NK-92 (cell line): ENCODE measurements at regions not wholly inside any gene's neighbourhood (a gene's known extent, or its start where the extent isn't known, plus 50 kb on each side); places are given as distances from the start of the nearest gene placed in this dataset.
"Not testable (repeated sequence)": the region's sequence is repeated elsewhere in the genome, so short reads cannot be mapped to it uniquely, and the experiment has no call there.

Experiments used
- DNase-seq: peaks from one replicate; lab custom pipeline; 2025; ENCODE audit not compliant: unreplicated experiment; lab: John Stamatoyannopoulos, UW

GRCh38 chr2:2902547-2903281 is 474.9 kb downstream of the EIPR1 start:
- DNase-seq = no peak

- no peak for DNase-seq
Measured at GRCh38 chr2:2901384-2902345, 476.0 kb downstream of the EIPR1 start.

DNA sequence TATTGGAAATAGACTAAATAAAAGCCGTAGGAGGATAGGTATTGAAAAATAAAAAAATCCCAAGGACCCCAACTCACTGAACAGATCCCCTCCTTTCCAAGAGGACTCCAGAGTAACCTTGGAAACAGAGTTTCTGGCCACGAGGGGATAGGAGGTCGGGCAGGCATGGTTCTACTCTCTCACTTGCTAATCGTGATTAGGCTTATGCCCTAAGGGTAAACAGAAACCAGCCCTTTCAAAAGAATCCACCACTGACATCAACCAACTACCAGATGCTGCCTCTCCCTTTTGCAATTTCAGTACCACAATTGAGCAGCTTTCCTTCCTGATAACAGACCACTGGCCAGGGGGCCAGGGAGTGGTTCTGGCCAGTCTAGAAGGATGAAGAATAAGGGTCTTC is 477.8 kb downstream of the EIPR1 start:
- DNase-seq = no peak

GRCh38 chr2:2898744-2899143 is 478.9 kb downstream of the EIPR1 start:
- DNase-seq = no peak

DNA sequence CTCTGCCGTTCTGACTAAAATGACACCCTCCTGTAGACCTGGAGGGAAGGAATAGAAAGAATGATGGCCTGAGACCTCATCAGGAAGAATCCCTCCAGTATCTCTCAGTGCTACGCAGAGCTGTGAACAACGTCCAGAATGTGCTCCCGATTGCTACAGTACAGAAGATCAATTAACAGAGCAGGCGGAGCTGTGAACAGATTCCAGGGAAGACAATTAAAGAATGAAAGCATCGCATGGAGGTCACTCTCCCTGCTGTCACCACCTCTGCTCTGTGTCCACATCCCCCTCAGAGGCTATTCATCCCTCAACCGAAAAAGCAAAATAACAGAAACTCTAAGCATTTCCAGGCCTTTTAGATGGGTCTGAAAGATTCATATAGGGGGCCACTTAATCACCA is 481.0 kb downstream of the EIPR1 start:
- no peak for DNase-seq

DNA sequence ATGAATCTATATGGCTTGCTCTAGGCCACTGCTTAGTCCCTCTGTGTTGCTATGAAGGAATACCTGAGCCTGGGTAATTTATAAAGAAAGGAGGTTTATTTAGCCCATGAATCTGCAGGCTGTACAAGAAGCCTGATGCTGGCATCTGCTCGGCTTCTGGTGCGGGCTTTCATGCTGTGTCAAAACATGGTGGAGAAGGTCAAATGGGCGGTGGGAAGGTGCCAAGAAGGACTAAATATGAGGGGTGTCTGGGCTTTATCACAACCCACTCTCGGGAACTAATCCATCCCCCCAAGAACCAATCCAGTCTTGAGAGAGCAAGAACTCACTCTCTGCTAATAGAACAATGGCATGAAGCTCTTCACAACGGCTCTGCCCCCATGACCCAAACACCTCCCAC is 481.6 kb downstream of the EIPR1 start:
- no peak for DNase-seq

DNA sequence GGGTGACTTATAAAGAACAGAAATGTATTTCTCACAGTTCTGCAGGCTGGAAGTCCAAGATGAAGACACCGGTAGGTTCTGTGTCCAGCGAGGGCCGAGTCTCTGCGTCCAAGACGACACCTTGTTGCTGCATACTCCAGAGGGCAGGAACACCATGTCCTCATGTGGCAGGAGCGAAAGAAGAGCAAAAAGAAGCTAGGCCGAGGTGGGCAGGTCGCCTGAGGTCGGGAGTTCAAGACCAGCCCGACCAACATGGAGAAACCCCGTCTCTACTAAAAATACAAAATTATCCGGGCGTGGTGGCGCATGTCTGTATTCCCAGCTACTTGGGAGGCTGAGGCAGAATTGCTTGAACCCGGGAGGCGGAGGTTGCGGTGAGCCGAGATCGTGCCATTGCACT is 483.6 kb downstream of the EIPR1 start:
- DNase-seq = not testable (repeated sequence)

DNA sequence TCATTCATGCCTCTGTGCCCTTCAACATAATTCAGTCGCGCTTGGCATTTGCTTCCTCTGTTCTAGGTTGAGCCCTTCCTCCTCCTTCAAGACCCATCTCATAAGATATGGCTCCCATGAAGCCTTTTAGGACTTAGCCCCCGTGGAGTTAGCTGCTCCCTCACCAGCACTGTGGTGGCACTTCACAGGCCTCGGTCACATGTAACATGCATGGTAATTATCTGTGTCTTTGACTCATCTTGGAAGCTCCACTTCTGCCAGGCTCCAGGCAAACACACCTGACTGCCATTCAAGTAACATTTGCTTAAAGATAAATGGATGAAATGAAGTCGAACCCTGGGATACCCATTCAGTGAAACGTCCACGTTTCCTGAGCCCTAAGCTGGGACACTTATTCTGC is 484.7 kb downstream of the EIPR1 start:
- no peak for DNase-seq

DNA sequence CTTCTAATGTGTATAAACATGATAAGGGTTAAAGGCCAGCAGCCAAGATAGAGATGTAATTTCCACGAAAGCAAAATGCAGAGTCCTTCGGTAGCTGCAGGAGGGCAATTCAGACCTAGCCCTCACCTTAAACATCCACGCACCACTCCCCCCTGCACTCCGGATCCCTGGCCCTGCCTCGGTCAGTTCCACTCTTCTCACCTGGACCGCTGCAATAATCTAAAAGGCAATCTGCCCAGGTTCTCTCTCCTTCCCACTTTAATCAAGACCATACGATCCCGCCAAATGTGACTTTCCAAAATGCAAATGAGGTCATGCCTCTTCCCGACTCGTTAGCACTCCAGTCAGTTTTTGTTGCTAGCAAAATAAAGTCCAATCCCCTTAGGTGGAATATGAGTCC is 485.2 kb downstream of the EIPR1 start:
- no peak for DNase-seq

- DNase-seq = no peak
Measured at GRCh38 chr2:2890901-2891300, 486.7 kb downstream of the EIPR1 start.

- no peak for DNase-seq
Measured at GRCh38 chr2:2890246-2890645, 487.4 kb downstream of the EIPR1 start.

GRCh38 chr2:2889646-2890045 is 488.0 kb downstream of the EIPR1 start:
- DNase-seq = no peak

DNA sequence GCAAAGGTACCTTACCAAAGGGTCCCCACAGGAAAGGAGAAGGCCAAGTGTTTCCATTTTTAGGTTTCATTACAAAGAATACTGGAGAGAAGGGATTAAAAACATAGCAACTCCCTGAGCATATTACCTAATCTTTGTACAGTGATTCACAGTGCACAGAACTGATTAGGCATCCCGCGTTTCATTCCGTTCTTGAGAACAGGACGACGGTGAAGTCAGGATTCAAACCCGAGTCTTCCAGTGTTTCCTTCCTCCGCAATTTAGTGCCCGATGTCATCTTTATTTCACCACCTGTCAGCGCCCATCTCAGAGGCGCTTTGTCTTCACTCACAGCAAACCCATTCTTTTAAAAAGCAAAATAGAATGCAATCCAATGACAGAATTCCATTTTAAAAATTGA is 488.5 kb downstream of the EIPR1 start:
- DNase-seq = no peak

DNA sequence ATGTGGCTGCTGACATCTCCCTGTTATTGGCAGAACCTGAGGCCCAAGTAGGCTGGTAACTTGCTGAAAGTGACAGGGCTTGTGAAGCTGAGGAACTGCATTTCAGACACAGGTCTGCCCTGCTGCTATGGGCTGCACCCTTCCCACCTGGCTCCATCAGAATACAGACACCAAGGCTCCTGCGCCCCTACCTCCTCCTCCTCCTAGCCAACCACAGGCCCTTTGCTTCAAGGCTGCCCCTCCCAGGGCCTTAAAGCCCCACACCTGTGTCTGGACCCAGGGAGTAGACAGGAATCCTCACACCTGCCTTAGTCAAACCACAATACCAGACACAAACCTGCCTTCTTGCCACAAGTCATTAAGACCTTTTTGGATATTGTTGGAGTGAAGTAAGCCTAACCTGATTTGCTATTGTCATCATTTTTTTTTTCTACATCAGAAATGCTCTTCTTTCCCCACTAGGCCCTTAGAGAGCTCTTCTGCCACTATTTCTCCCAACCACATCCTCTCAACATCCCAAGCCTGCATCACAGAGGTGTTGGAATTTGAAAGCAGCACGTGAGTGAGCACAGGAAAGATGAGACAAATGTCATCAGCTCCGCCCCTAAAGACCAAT is 489.7 kb downstream of the EIPR1 start:
- DNase-seq = no peak

GRCh38 chr2:2886922-2887321 is 490.7 kb downstream of the EIPR1 start:
- DNase-seq = no peak

DNA sequence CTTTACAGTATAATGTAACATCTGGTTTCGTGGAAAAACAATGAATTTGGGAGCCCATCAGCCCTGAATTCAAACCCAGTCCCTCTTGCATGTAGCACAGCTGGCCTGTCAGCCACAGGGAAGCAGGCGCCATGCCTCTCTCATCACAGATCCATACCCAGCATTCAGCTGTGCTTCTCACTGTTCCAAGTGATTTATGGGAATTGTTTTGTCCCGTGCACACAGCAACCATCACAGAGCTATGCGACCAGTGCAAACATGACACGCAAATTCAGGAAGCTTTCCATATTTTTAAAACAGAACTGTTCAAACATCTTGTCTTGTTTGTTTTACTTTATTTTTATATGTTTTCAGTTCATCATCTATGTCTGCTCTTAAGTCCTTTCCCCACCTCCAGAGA is 496.1 kb downstream of the EIPR1 start:
- DNase-seq = no peak

GRCh38 chr2:2880938-2881337 is 496.7 kb downstream of the EIPR1 start:
- DNase-seq = no peak

GRCh38 chr2:2879781-2880180 is 497.8 kb downstream of the EIPR1 start:
- DNase-seq = no peak

DNA sequence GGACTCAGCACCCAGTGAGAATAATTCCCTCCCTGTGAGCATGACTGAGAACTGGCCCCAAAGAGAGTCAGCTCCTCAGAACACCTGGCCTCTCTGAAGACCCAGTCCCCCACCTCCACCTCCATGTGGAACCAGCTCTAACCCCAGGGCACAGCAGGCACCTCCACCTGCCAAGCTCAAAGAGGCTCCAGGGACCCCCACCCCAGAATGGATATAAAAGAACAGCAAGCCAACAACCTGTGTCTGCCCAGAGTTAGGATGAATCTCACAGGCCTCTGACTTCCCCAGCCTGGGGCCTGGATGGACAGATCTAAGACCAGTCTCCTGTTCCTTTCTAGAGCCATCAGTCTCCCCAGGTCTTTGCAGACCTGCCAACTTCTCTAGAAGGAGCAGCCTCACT is 498.5 kb downstream of the EIPR1 start:
- no peak for DNase-seq

DNA sequence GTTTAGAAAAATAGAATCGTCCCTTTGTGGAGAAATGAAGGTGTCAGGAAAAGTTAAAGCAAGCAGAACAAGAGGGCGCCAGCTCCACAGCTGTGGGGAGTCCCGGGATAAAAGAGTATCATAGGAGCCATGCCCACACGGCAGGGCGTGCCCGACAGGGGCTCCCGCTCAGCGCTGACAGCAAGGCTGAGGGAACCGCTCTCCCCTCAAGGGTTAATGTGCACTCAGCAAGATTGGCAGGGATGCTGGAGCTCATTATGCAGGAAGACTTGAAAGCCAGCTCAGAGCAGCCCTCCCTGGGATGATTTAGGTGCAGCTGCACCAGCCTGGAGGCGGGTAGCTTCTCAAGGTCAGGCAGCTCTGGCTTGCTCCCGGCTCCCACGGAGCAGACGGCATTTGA is 500.2 kb downstream of the EIPR1 start:
- no peak for DNase-seq

GRCh38 chr2:2876331-2877221 is 501.0 kb downstream of the EIPR1 start:
- no peak for DNase-seq
